Caco-2 (cell line): ENCODE measurements at regions not wholly inside any gene's neighbourhood (a gene's known extent, or its start where the extent isn't known, plus 50 kb on each side); places are given as distances from the start of the nearest gene placed in this dataset.

Source experiments
- BruUV-seq: library from RNA; stranded (reverse); fragments of 400-500 nt; replicated peaks from 2 replicates; lab custom pipeline; 2021; lab: Mats Ljungman, UMichigan
- CTCF ChIA-PET: fragments of 300-600 bp; sonication (Branson Sonifier 250); formaldehyde crosslinking; loops from one replicate; lab custom pipeline; 2022; ENCODE audit warnings: antibody characterized with exemption; lab: Charles Lee
- POLR2A ChIA-PET: fragments of 300-600 bp; sonication (Branson Sonifier 250); formaldehyde crosslinking; loops from one replicate; lab custom pipeline; 2022; ENCODE audit warnings: antibody characterized with exemption; lab: Charles Lee
- DNase-seq, 2 experiments: peaks; one replicate each; pipeline versions ENCODE4 v3.0.0 to v3.0.0-alpha.2; 2020 to 2022
- H3K27me3 ChIP-seq: replicated peaks from 2 replicates; pipeline ENCODE4 v1.6.0; 2011; ENCODE audit warnings: low read length; ENCODE audit not compliant: control insufficient read depth, insufficient read depth
- H3K36me3 ChIP-seq: 2 replicates; pipeline ENCODE4 v1.5.1; 2011; ENCODE audit warnings: low read length; ENCODE audit not compliant: control insufficient read depth, insufficient read depth
- H3K4me1 ChIP-seq: fragments of 250-450 bp; sonication (Bioruptor Pico); 2 replicates; pipeline ENCODE4 v1.5.1; 2020; ENCODE audit warnings: mild to moderate bottlenecking
- H3K4me3 ChIP-seq: 2 replicates; pipeline ENCODE4 v1.5.1; 2011; ENCODE audit warnings: low read depth, mild to moderate bottlenecking, control low read depth, low read length
- H3K9me3 ChIP-seq: fragments of 250-450 bp; sonication (Bioruptor Pico); 2 replicates; pipeline ENCODE4 v1.5.1; 2020; ENCODE audit warnings: mild to moderate bottlenecking, moderate library complexity
- H3K27ac Mint-ChIP-seq: one replicate; pipeline ENCODE4 v1.8.0; 2022; ENCODE audit warnings: mixed read lengths; ENCODE audit not compliant: unreplicated experiment
- H3K27me3 Mint-ChIP-seq: one replicate; pipeline ENCODE4 v1.8.0; 2022; ENCODE audit warnings: mixed read lengths; ENCODE audit not compliant: insufficient read depth, unreplicated experiment
- H3K36me3 Mint-ChIP-seq: one replicate; pipeline ENCODE4 v1.8.0; 2022; ENCODE audit warnings: mild to moderate bottlenecking, mixed read lengths; ENCODE audit not compliant: insufficient read depth, unreplicated experiment
- H3K4me1 Mint-ChIP-seq: one replicate; pipeline ENCODE4 v1.8.0; 2022; ENCODE audit warnings: low read depth, mixed read lengths; ENCODE audit not compliant: unreplicated experiment
- H3K4me3 Mint-ChIP-seq: one replicate; pipeline ENCODE4 v1.8.0; 2022; ENCODE audit warnings: mild to moderate bottlenecking, moderate library complexity, mixed read lengths; ENCODE audit not compliant: unreplicated experiment
- H3K9me3 Mint-ChIP-seq: one replicate; pipeline ENCODE4 v1.8.0; 2022; ENCODE audit warnings: mixed read lengths; ENCODE audit not compliant: unreplicated experiment
- intact Hi-C: fragments of 100-400 bp; cut with micrococcal nuclease; formaldehyde crosslinking; loops from one replicate; pipeline ENCODE4 v1.10.0; 2022; ENCODE audit not compliant: unreplicated experiment
- TF ChIP-seq, protein P1 (sequence below), 2 experiments: fragments of 200-600 bp in 1 of 2; IDR thresholded peaks; 1 replicate in 1 of 2; 2 replicates in 1 of 2; pipeline versions ENCODE4 v1.5.1 to v1.8.0; 2011 to 2022; ENCODE audit warnings: antibody characterized with exemption in 1 of 2, control low read depth in 1 of 2, inconsistent platforms in 1 of 2, low read depth in 1 of 2, low read length in 1 of 2, mild to moderate bottlenecking in 1 of 2, moderate library complexity in 1 of 2; ENCODE audit not compliant: insufficient read depth in 1 of 2, severe bottlenecking in 1 of 2, unreplicated experiment in 1 of 2

GRCh38 chr2:83071914-83072313 is 1387.2 kb downstream of the SUCLG1 start:
- no peaks in the 10 kb centered on the region for H3K27me3 Mint-ChIP-seq
- ChIA-PET CTCF (no interaction called here), POLR2A (no interaction called here)
- peaks cover 6% of the 10 kb centered on the region for H3K36me3 Mint-ChIP-seq
- TF ChIP-seq, protein P1, sequence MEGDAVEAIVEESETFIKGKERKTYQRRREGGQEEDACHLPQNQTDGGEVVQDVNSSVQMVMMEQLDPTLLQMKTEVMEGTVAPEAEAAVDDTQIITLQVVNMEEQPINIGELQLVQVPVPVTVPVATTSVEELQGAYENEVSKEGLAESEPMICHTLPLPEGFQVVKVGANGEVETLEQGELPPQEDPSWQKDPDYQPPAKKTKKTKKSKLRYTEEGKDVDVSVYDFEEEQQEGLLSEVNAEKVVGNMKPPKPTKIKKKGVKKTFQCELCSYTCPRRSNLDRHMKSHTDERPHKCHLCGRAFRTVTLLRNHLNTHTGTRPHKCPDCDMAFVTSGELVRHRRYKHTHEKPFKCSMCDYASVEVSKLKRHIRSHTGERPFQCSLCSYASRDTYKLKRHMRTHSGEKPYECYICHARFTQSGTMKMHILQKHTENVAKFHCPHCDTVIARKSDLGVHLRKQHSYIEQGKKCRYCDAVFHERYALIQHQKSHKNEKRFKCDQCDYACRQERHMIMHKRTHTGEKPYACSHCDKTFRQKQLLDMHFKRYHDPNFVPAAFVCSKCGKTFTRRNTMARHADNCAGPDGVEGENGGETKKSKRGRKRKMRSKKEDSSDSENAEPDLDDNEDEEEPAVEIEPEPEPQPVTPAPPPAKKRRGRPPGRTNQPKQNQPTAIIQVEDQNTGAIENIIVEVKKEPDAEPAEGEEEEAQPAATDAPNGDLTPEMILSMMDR (IDR thresholded peaks at IDR 0.05; ENCODE audit: insufficient read depth in 1 of 2, low read depth in 1 of 2, low read length in 1 of 2, severe bottlenecking in 1 of 2, unreplicated experiment in 1 of 2) = no peak
- BruUV-seq = no TSS peak
- no peaks in the 10 kb centered on the region for H3K36me3 ChIP-seq
- peaks cover 17% of the 10 kb centered on the region for H3K9me3 Mint-ChIP-seq
- no peak overlapping the region for H3K4me3 ChIP-seq
- DNase-seq = peak in 1 of 2 experiments; percentile 10
- intact Hi-C loops = loop anchor here (1.0 to 2.0 kb wide), 2 partner anchors 31 to 125 kb away; no protein-coding TSS in a partner anchor
- H3K4me3 Mint-ChIP-seq = no peak overlapping the region
- H3K4me1 ChIP-seq = peaks cover 46% of the 10 kb centered on the region
- H3K4me1 Mint-ChIP-seq = peaks cover 16% of the 10 kb centered on the region
- no peak overlapping the region for H3K27ac Mint-ChIP-seq
- H3K9me3 ChIP-seq = peaks cover 10% of the 10 kb centered on the region
- no peaks in the 10 kb centered on the region for H3K27me3 ChIP-seq

GRCh38 chr2:83071352-83071751 is 1387.7 kb downstream of the SUCLG1 start:
- no TSS peak for BruUV-seq
- Mint-ChIP-seq H3K4me3 (no peak overlapping the region), H3K9me3 (peaks cover 17% of the 10 kb centered on the region), H3K4me1 (peaks cover 16% of the 10 kb centered on the region), H3K36me3 (peaks cover 6% of the 10 kb centered on the region), H3K27ac (no peak overlapping the region), H3K27me3 (no peaks in the 10 kb centered on the region)
- DNase-seq = peak in 1 of 2 experiments; percentile 32
- CTCF ChIA-PET = no interaction called here
- H3K27me3 ChIP-seq = no peaks in the 10 kb centered on the region
- intact Hi-C loops = loop anchor here (1.0 kb wide), 1 partner anchor 32 kb away; no protein-coding TSS in a partner anchor
- no peak overlapping the region for H3K4me3 ChIP-seq
- TF ChIP-seq, protein P1 (IDR thresholded peaks at IDR 0.05; ENCODE audit: insufficient read depth in 1 of 2, low read depth in 1 of 2, low read length in 1 of 2, severe bottlenecking in 1 of 2, unreplicated experiment in 1 of 2) = no peak
- POLR2A ChIA-PET = no interaction called here
- no peaks in the 10 kb centered on the region for H3K36me3 ChIP-seq
- H3K9me3 ChIP-seq = peaks cover 10% of the 10 kb centered on the region
- peaks cover 46% of the 10 kb centered on the region for H3K4me1 ChIP-seq

GRCh38 chr2:83069724-83070123 is 1389.4 kb downstream of the SUCLG1 start:
- peaks cover 16% of the 10 kb centered on the region for H3K4me1 Mint-ChIP-seq
- H3K9me3 Mint-ChIP-seq = peaks cover under 1% of the 10 kb centered on the region
- no TSS peak for BruUV-seq
- no peaks in the 10 kb centered on the region for H3K27me3 Mint-ChIP-seq
- TF ChIP-seq, protein P1 (IDR thresholded peaks at IDR 0.05; ENCODE audit: insufficient read depth in 1 of 2, low read depth in 1 of 2, low read length in 1 of 2, severe bottlenecking in 1 of 2, unreplicated experiment in 1 of 2) = no peak
- no peak for DNase-seq
- peaks cover 6% of the 10 kb centered on the region for H3K36me3 Mint-ChIP-seq
- Histone ChIP-seq H3K36me3 (no peaks in the 10 kb centered on the region), H3K4me3 (no peak overlapping the region), H3K9me3 (peaks cover 10% of the 10 kb centered on the region), H3K4me1 (peaks cover 46% of the 10 kb centered on the region), H3K27me3 (no peaks in the 10 kb centered on the region)
- no peak overlapping the region for H3K4me3 Mint-ChIP-seq
- POLR2A ChIA-PET = no interaction called here
- CTCF ChIA-PET = no interaction called here
- intact Hi-C loops = no loop called here
- no peak overlapping the region for H3K27ac Mint-ChIP-seq
